ENCODE measurements at regions not wholly inside any gene's neighbourhood (a gene's known extent, or its start where the extent isn't known, plus 50 kb on each side); places are given as distances from the start of the nearest gene placed in this dataset.
"Not testable (repeated sequence)": the region's sequence is repeated elsewhere in the genome, so short reads cannot be mapped to it uniquely, and the experiment has no call there.

GRCh38 chr13:69094485-69094884 is 1013.1 kb upstream of the ATXN8OS start:
- no peak for DNase-seq (ENCODE audit: low spot score)

DNA sequence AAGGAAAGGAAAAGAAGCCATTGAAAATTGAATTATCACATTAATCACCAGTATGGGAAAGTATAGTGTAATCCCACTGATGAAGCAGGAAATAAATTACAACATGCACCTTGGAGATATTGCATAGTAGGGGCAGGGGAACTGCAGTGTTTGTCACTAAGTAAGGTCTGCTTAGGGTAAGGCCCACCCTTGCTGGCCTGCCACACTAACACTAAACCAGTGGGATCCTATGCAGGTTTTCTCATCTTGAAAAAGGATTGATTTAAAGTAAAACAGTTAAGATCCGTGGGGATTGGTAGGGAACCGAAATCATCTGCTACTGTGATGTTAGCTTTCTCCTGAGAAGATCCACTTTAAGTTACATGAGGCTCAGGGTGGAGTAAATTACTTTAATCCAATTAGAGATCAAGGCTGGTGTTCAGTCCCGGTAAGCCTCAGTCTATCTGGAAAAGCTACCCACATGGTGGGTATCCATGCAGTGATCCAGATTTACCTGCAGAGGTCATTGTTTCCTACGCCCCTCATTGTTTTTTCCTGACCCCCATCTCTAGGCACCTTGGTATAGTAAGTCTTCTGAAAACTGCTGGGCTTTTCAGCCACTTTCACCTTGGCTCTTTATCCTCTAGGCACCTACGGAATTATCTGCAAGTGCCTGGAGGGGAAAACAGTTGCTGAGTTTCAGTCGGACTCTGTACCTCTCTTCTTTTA is 1014.9 kb upstream of the ATXN8OS start:
- DNase-seq (ENCODE audit: low spot score), result no peak

DNA sequence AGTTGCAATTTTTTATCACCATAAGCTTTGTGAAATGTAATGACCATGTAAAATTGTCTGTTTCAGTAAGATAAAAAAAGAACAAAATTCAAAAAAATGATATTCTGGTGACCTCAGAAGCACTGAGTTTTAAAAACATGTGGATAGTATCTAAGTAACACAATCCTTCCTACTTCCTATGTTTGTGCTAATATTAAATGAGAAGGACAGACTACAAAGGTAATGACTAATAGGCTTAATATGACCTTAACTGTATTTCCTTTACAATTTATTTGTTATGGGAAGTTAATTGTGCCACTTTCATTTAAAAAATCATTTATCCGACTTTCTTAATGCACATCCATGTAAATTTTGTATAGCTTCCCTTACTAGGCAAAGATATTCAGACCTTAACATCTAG is 1030.4 kb upstream of the ATXN8OS start:
- no peak for DNase-seq (ENCODE audit: low spot score)

- no peak for DNase-seq (ENCODE audit: low spot score)
Measured at GRCh38 chr13:69069554-69070133, 1038.0 kb upstream of the ATXN8OS start.

DNA sequence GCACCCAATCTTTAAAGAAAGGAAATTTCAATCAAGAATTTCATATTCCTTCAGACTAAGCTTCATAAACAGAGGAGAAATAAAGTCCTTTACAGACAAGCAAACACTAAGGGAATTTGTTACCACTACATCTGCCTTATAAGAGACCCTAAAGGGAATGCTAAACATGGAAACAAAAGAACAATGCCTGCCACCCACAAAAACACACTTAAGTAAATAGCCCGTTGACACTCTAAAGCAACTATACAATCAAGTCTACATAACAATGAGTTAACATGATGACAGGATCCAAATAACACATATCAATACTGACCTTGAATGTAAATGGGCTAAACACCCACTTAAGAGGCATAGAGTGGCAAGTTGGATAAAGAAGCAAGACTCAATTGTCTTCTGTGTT is 1056.9 kb upstream of the ATXN8OS start:
- DNase-seq (ENCODE audit: low spot score), result no peak

DNA sequence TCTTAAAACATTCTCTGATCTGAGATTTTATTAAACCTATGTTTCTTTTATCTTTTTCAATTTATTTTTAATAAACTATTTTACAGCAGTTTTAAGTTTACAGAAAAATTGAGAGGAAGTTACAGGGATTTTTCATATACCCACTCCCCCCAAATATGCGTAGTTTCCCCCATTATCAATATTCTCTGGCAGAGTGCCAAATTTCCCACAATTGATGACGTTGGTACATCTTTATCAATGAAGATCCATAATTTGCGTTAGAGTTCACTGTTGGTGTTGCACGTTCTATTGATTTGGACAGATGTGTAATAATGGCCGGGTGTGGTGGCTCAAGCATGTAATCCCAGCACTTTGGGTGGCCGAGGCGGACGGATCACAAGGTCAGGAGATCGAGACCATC is 1063.0 kb upstream of the ATXN8OS start:
- no peak for DNase-seq (ENCODE audit: low spot score)

- DNase-seq (ENCODE audit: low spot score), result no peak
Measured at GRCh38 chr13:69040898-69041297, 1066.7 kb upstream of the ATXN8OS start.

GRCh38 chr13:69035771-69036170 is 1071.9 kb upstream of the ATXN8OS start:
- no peak for DNase-seq (ENCODE audit: low spot score)

- no peak for DNase-seq (ENCODE audit: low spot score)
Measured at GRCh38 chr13:69028936-69029335, 1078.7 kb upstream of the ATXN8OS start.

DNA sequence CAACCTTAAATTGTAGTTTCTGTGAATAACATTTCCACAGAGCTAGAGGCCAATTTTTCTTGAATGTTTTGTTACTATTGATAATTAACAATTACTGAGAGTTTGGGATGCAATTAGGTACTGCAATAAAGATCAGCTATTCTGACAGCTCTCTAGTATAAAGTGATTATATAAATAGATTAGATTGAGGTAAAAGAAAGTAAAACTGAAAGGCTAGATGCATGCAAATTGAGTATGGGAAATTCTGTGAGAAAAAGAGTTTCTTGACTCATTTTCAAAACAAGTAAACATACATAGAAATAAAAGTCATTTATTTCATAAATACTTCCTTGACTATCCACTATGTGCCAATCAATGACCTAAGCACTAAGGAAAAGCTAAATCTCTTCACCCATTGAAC is 1087.5 kb upstream of the ATXN8OS start:
- no peak for DNase-seq (ENCODE audit: low spot score)

GRCh38 chr13:69018173-69018572 is 1089.5 kb upstream of the ATXN8OS start:
- not testable (repeated sequence) for DNase-seq (ENCODE audit: low spot score)

GRCh38 chr13:69010789-69011188 is 1096.8 kb upstream of the ATXN8OS start:
- no peak for DNase-seq (ENCODE audit: low spot score)

- peak; percentile 30 for DNase-seq (ENCODE audit: low spot score)
Measured at GRCh38 chr13:69008499-69008898, 1099.1 kb upstream of the ATXN8OS start.

- DNase-seq (ENCODE audit: low spot score), result no peak
Measured at GRCh38 chr13:68998056-68998455, 1109.6 kb upstream of the ATXN8OS start.

DNA sequence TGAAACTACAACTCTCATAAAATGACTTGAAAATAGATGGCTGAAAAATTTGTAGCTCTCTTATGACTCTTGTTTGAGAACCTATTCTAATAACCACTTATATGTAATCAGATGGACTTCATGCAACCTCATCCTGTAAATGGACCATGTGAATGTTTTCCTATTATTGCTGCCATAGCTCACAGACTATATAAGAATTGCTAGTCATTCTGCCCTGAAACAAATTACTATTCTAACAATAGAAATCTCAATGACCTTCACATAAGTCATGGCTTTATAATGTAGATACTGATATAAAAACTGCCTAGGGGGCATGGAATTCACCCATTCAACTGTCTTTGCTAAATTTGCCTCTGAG is 1111.0 kb upstream of the ATXN8OS start:
- no peak for DNase-seq (ENCODE audit: low spot score)

DNA sequence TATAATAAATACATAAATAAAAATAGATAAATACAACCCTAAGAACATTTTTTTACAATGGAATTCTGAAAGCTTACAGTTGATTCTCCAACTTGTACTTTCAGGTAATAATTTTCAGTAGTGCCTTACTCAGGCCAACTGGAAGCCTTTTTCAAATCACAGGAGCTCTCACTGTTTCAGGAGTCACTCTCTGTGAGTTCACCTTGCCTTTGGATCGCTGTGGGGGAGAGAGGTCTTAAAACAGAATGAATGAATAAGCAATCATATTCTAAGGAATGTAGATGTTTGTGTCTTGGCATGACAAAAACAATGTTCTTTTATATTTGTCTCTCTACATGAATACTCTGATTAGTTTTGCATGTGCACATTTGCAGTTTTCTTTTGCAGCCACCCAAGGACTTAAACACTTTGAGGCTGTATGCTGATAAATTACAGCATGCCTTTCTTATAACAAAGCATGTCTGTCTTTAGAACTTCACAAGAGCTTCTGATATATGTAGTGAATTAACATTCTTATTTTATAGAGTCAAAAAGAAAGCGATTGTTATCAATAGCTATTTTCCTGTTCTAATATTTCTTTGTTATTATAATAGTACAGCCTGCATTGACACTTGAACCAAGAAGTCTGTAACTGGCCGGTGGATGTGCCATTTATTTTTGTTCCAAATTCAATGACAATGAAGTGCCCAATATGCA is 1111.5 kb upstream of the ATXN8OS start:
- no peak for DNase-seq (ENCODE audit: low spot score)

DNA sequence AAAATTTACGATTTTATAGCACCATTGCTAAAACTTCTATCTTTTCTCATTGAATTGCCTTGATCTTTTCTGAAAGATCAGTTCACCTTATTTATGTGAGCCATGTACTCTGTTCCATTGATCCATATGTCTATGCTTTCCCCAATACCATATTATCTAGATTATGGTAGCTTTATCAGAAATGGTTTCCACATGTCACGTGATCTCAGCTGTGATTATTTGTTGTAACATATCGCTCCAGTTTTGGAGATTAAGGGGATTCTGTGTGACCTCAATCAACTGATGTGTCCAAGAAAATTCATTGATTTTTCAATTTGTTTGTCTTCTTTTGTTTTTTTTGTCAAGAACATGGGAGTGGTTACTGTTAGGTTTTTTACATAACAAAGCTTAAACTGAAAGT is 1114.5 kb upstream of the ATXN8OS start:
- no peak for DNase-seq (ENCODE audit: low spot score)

DNA sequence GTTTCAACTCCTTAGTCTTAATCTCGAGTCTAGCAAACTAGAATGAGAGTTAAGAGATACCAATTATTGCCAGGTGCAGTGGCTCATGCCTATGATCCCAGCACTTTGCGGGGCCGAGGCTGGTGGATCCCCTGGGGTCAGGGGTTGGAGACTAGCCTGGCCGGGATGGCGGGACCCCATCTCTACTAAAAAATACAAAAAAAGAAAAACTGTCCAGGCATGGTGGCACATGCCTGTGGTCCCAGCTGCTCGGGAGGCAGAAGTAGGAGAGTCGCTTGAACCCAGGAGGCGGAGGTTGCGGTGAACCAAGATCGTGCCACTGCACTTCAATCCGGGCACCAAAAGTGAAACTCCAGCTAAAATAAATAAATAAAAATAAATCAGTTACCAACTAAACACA is 1119.5 kb upstream of the ATXN8OS start:
- no peak for DNase-seq (ENCODE audit: low spot score)

DNA sequence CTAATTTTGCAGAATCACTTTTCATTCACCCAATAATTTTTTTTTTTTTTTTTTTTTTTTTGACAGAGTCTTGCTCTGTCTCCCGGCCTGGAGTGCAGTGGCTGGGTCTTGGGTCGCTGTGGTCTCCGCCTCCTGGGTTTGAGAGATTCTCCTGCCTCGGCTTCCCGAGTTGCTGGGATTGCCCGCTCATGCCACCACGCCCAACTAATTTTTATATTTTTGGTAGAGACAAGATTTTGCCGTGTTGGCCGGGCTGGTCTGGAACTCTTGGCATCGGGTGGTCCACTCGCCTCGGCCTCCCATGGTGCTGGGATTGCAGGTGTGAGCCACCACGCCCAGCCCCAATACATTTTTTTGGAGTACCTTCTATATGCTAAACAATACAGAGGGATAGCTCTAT is 1120.0 kb upstream of the ATXN8OS start:
- no peak for DNase-seq (ENCODE audit: low spot score)

DNA sequence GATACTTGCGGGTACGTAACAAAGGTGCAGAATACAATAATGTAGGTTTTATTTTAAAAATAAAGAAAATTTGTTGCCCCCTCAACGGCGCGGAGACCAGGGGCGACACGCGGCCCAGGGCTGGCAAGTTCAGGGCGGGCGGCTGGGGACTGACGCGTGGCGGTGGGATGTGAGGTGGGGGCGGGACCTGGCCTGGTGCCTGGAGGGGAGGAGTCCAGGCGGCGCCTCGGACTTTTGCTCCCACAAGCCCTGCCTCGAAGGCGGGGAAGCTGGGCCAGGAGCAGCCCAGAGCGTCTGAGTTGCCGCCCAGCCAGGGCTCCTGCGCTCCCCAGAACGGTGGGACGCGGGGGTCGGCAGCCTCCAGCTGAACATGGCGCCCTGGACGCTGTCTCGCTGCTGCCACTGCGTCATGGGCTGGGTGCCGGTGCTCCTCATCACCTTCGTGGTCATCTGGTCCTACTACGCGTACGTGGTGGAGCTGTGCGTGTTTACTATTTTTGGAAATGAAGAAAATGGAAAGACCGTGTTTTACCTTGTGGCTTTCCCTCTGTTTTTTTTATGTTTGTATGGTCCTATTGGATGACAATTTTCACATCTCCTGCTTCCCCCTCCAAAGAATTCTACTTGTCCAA is 1122.8 kb upstream of the ATXN8OS start:
- no peak for DNase-seq (ENCODE audit: low spot score)

DNA sequence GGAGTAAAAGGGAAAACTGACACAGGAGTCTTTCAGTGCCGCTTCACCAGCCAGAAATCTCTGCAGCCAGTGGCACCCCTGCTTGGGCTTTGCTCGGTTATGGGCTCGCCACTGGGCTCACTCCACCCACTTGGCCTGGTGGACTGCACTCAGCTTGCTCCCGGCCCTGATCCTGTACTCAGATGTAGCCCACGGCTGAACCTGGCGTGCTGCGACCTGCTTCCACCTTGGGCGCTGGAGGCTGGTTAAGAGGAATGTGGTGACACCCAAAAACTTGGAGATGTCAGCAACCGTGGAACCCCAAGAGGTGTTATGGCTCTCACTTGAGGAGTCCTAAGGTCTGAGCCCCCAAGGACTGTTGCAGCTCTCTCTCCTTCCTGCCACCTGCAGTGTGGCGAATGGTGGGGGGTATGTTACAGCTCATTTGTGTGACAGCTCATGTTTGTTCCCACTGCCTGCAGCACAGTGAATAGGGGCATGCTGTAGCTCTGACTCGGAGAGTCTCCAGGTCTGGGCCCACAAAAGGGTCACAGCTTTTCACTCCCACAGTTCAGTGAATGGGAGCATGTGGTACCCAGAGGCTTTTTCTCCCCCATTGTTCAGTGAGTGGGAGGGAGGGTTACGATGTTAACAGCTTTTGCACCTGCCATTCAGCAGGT is 1124.5 kb upstream of the ATXN8OS start:
- no peak for DNase-seq (ENCODE audit: low spot score)

GRCh38 chr13:68976287-68976686 is 1131.3 kb upstream of the ATXN8OS start:
- no peak for DNase-seq (ENCODE audit: low spot score)
